HCT116 (cell line): ENCODE measurements at regions not wholly inside any gene's neighbourhood (a gene's known extent, or its start where the extent isn't known, plus 50 kb on each side); places are given as distances from the start of the nearest gene placed in this dataset.

Source experiments
- ATAC-seq: fragments of 200-7000 bp; cut with Tn5 transposase; 2 replicates; pipeline ENCODE4 v1.9.1; 2020; ENCODE audit warnings: mild to moderate bottlenecking, moderate library complexity
- BruUV-seq: library from RNA; stranded (reverse); fragments of 400-500 nt; replicated peaks from 2 replicates; lab custom pipeline; 2021; lab: Mats Ljungman, UMichigan
- CTCF ChIA-PET: fragments of 300-600 bp; sonication (Branson Sonifier 250); formaldehyde crosslinking; loops from one replicate; lab custom pipeline; 2021; ENCODE audit warnings: antibody characterized with exemption; lab: Charles Lee
- POLR2A ChIA-PET: fragments of 300-600, 350-600 bp; sonication (Branson Sonifier 250); formaldehyde crosslinking; loops from one replicate; lab custom pipeline; 2021; ENCODE audit warnings: antibody characterized with exemption; lab: Charles Lee
- RAD21 ChIA-PET, 2 experiments: fragments of 300-600 bp; sonication (Branson Sonifier 250); formaldehyde crosslinking; loops; one replicate each; lab custom pipeline; 2023; ENCODE audit warnings: low total read pairs in 2 of 2; ENCODE audit not compliant: uncharacterized antibody in 2 of 2, unreplicated experiment in 2 of 2, low non-redundant PET in 1 of 2; lab: Charles Lee
- DNase-seq: peaks from one replicate; pipeline ENCODE4 v3.0.0-alpha.2; 2010; ENCODE audit warnings: low read depth, low spot score
- H2AFZ ChIP-seq: fragments of 200-600 bp; shearing (Covaris generic), sonication (generic); 2 replicates; pipeline ENCODE4 v1.6.1; 2017; ENCODE audit warnings: low read depth, mixed run types, mixed read lengths, antibody characterized with exemption, low read length; ENCODE audit not compliant: poor library complexity, severe bottlenecking
- H3K27ac ChIP-seq: 2 replicates; pipeline ENCODE4 v1.5.1; 2012; ENCODE audit warnings: low read depth, low read length
- H3K27me3 ChIP-seq: fragments of 200-600 bp; sonication (generic); 2 replicates; pipeline ENCODE4 v1.6.1; 2016; ENCODE audit warnings: mixed run types, low read length, mixed read lengths; ENCODE audit not compliant: insufficient read depth
- H3K36me3 ChIP-seq, 2 experiments: fragments of 200-500 bp in 1 of 2; fragments of 200-600 bp in 1 of 2; sonication (Bioruptor generic) in 1 of 2; sonication (generic) in 1 of 2; 2 replicates each; pipeline versions ENCODE4 v1.5.1 to v1.6.1; 2014 to 2016; ENCODE audit warnings: low read length in 2 of 2, inconsistent platforms in 1 of 2, mixed read lengths in 1 of 2, mixed run types in 1 of 2; ENCODE audit not compliant: insufficient read depth in 2 of 2, control insufficient read depth in 1 of 2
- H3K4me1 ChIP-seq, 2 experiments: fragments of 200-600 bp in 1 of 2; sonication (generic) in 1 of 2; 2 replicates each; pipeline versions ENCODE4 v1.5.1 to v1.6.1; 2012 to 2017; ENCODE audit warnings: low read length in 2 of 2, inconsistent platforms in 1 of 2, mild to moderate bottlenecking in 1 of 2, mixed read lengths in 1 of 2, mixed run types in 1 of 2, moderate library complexity in 1 of 2; ENCODE audit not compliant: insufficient read depth in 2 of 2, control insufficient read depth in 1 of 2
- H3K4me2 ChIP-seq: fragments of 200-600 bp; sonication (generic); 2 replicates; pipeline ENCODE4 v1.6.1; 2017; ENCODE audit warnings: mixed run types, low read length, mixed read lengths
- H3K4me3 ChIP-seq, 2 experiments: fragments of 200-600 bp in 1 of 2; sonication (generic) in 1 of 2; replicated peaks in 1 of 2; 2 replicates each; pipeline ENCODE4 v1.5.1; 2011 to 2016; ENCODE audit warnings: low read length in 2 of 2, control low read depth in 1 of 2, low read depth in 1 of 2, mild to moderate bottlenecking in 1 of 2, mixed read lengths in 1 of 2, mixed run types in 1 of 2
- H3K79me2 ChIP-seq: fragments of 200-600 bp; sonication (generic); 2 replicates; pipeline ENCODE4 v1.6.1; 2017; ENCODE audit warnings: mild to moderate bottlenecking, mixed run types, low read length, moderate library complexity, mixed read lengths; ENCODE audit not compliant: insufficient read depth
- H3K9ac ChIP-seq: fragments of 200-600 bp; sonication (generic); 2 replicates; pipeline ENCODE4 v1.6.1; 2016; ENCODE audit warnings: low read length, mixed read lengths
- H3K9me2 ChIP-seq: fragments of 200-600 bp; sonication (generic), shearing (Covaris generic); 2 replicates; pipeline ENCODE4 v1.6.1; 2017; ENCODE audit warnings: mixed run types, mild to moderate bottlenecking, moderate library complexity; ENCODE audit not compliant: insufficient read depth
- H3K9me3 ChIP-seq, 2 experiments: fragments of 200-500 bp in 1 of 2; fragments of 200-600 bp in 1 of 2; sonication (Bioruptor generic) in 1 of 2; sonication (generic) in 1 of 2; 2 replicates each; pipeline ENCODE4 v1.6.1; 2014 to 2017; ENCODE audit warnings: low read length in 2 of 2, mixed read lengths in 2 of 2, inconsistent platforms in 1 of 2, low read depth in 1 of 2, mild to moderate bottlenecking in 1 of 2, mixed run types in 1 of 2, moderate library complexity in 1 of 2; ENCODE audit not compliant: control insufficient read depth in 1 of 2, insufficient read depth in 1 of 2
- H4K20me1 ChIP-seq: fragments of 200-600 bp; sonication (generic), shearing (Covaris generic); 2 replicates; pipeline ENCODE4 v1.6.1; 2017; ENCODE audit warnings: mixed run types, mild to moderate bottlenecking, moderate library complexity; ENCODE audit not compliant: insufficient read depth
- EZH2 ChIP-seq: fragments of 200-600 bp; sonication (generic); IDR thresholded peaks from 2 replicates; pipeline ENCODE4 v1.6.1; 2017; ENCODE audit warnings: antibody characterized with exemption, mixed run types
- EZH2phosphoT487 ChIP-seq: fragments of 200-600 bp; IDR thresholded peaks from 2 replicates; pipeline ENCODE4 v1.6.1; 2018; ENCODE audit warnings: antibody characterized with exemption, borderline replicate concordance
- POLR2A ChIP-seq: IDR thresholded peaks from 2 replicates; pipeline ENCODE4 v1.7.0; 2011; ENCODE audit warnings: borderline replicate concordance; ENCODE audit not compliant: insufficient read depth, insufficient read length; ENCODE audit errors: extremely low read depth
- TCF7L2 ChIP-seq: IDR thresholded peaks from 2 replicates; pipeline ENCODE4 v1.7.0; 2011; ENCODE audit warnings: borderline replicate concordance, inconsistent platforms; ENCODE audit not compliant: insufficient read depth, insufficient read length; ENCODE audit errors: extremely low read depth
- YY1 ChIP-seq: IDR thresholded peaks from 2 replicates; pipeline ENCODE4 v1.6.1; 2011; ENCODE audit warnings: low read length, low read depth, moderate library complexity, mild to moderate bottlenecking; ENCODE audit not compliant: insufficient replicate concordance; ENCODE audit errors: extremely low read depth
- ZFX ChIP-seq: fragments of 450-650 bp; IDR thresholded peaks from 2 replicates; pipeline ENCODE4 v1.6.1; 2017
- ZNF274 ChIP-seq: fragments of 200-500 bp; sonication (Bioruptor generic); IDR thresholded peaks from 2 replicates; pipeline ENCODE4 v1.6.1; 2014; ENCODE audit warnings: mild to moderate bottlenecking, low read depth, low read length, inconsistent platforms
- intact Hi-C: fragments of 100-400 bp; cut with micrococcal nuclease; formaldehyde crosslinking; loops from 2 replicates; pipeline ENCODE4 v1.10.0; 2022
- TF ChIP-seq, protein P1 (sequence below): IDR thresholded peaks from 2 replicates; pipeline ENCODE4 v1.6.1; 2011; ENCODE audit warnings: mild to moderate bottlenecking, low read length, moderate library complexity; ENCODE audit not compliant: insufficient replicate concordance; ENCODE audit errors: extremely low read depth
- TF ChIP-seq, protein P2 (sequence below): IDR thresholded peaks from 2 replicates; pipeline ENCODE4 v1.6.1; 2012

DNA sequence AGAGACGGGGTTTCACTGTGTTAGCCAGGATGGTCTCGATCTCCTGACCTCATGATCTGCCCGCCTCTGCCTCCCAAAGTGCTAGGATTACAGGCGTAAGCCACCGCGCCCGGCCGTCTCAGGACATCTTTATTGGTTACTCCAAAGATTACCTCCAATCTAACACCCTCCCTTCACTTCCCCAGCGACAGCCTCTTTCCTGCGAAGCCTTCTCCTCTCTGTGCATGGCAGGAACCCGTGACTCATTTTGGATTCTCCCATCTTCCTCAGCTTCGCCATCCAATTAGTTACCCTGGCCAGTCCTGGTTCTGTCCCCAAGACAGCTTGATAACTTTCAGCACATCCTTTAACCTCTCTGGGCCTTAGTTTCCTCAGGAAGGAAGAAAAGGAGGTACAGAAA, 51.3 kb upstream of the TOX2 start:
- Histone ChIP-seq H3K27me3 (no peaks in the 10 kb centered on the region), H3K4me1 (no peaks in the 10 kb centered on the region), H3K9me3 (no peaks in the 10 kb centered on the region), H3K4me3 (no peak overlapping the region), H3K4me2 (no peak overlapping the region), H3K79me2 (no peaks in the 10 kb centered on the region), H3K9ac (no peak overlapping the region), H4K20me1 (no peaks in the 10 kb centered on the region), H3K27ac (no peak overlapping the region), H2AFZ (no peak overlapping the region), H3K36me3 (no peaks in the 10 kb centered on the region), H3K9me2 (no peaks in the 10 kb centered on the region)
- DNase-seq (no peak), ATAC-seq (no peak)
- TF ChIP-seq YY1, result no peak
- no peak for TF ChIP-seq ZFX
- TF ChIP-seq ZNF274, result no peak
- no peak for TF ChIP-seq EZH2phosphoT487
- TF ChIP-seq, protein P1, sequence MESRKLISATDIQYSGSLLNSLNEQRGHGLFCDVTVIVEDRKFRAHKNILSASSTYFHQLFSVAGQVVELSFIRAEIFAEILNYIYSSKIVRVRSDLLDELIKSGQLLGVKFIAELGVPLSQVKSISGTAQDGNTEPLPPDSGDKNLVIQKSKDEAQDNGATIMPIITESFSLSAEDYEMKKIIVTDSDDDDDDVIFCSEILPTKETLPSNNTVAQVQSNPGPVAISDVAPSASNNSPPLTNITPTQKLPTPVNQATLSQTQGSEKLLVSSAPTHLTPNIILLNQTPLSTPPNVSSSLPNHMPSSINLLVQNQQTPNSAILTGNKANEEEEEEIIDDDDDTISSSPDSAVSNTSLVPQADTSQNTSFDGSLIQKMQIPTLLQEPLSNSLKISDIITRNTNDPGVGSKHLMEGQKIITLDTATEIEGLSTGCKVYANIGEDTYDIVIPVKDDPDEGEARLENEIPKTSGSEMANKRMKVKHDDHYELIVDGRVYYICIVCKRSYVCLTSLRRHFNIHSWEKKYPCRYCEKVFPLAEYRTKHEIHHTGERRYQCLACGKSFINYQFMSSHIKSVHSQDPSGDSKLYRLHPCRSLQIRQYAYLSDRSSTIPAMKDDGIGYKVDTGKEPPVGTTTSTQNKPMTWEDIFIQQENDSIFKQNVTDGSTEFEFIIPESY, result no peak
- no peak for TF ChIP-seq POLR2A
- TF ChIP-seq EZH2, result no peak
- TF ChIP-seq, protein P2, sequence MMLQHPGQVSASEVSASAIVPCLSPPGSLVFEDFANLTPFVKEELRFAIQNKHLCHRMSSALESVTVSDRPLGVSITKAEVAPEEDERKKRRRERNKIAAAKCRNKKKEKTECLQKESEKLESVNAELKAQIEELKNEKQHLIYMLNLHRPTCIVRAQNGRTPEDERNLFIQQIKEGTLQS, result no peak
- TF ChIP-seq TCF7L2, result no peak
- POLR2A ChIA-PET, result interaction anchor here (0.6 kb wide), 1 partner anchor 168 kb away, joined by 3 read pairs; no protein-coding TSS in a partner anchor
- intact Hi-C loops, result no loop called here
- RAD21 ChIA-PET, result no interaction called here
- BruUV-seq, result no TSS peak
- CTCF ChIA-PET, result no interaction called here
